HG02642 (cell line): ENCODE measurements at regions not wholly inside any gene's neighbourhood (a gene's known extent, or its start where the extent isn't known, plus 50 kb on each side); places are given as distances from the start of the nearest gene placed in this dataset.
"Not testable (repeated sequence)": the region's sequence is repeated elsewhere in the genome, so short reads cannot be mapped to it uniquely, and the experiment has no call there.

Experiments
- ATAC-seq: cut with Tn5 transposase; IDR thresholded peaks from one replicate; pipeline ENCODE4 v1.9.1; 2021; ENCODE audit warnings: mild to moderate bottlenecking; ENCODE audit not compliant: unreplicated experiment, poor library complexity

DNA sequence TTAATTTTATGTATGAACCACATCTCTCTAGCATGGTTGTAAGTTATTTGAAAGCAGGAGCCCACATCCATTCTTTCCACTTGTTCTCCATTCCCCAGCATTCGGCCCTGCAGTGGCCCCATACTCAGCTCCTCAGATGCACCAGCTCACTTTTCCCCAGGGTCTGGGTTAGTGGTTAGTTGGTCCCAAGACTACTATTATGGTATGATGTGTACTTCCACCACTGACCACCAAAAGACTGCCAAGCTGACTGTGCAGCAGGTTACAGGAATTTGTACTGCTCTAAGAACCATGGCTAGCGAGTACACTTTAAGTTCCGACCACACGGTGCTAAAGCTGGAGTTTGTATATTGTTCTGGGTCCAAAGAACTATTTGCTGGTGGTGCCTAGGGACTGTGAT, 413.6 kb upstream of the TCF4 start:
- ATAC-seq, result no peak

DNA sequence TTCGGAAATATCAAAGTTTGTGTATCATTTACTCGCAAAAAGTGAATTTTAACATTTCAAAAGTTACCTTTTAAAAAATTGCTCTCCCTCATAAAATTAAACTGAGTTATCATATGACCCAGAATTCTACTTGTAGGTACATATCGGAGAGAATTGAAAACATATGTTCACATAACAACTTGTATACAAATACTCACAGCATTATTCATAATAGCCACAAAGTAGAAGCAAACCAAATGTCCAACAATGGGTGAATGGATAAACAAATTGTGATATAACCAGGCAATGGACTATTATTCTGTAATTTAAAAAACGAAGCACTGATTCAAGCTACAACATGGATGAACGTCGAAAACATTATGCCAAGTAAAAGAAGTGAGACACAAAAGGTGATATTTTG, 412.0 kb upstream of the TCF4 start:
- ATAC-seq, result no peak

DNA sequence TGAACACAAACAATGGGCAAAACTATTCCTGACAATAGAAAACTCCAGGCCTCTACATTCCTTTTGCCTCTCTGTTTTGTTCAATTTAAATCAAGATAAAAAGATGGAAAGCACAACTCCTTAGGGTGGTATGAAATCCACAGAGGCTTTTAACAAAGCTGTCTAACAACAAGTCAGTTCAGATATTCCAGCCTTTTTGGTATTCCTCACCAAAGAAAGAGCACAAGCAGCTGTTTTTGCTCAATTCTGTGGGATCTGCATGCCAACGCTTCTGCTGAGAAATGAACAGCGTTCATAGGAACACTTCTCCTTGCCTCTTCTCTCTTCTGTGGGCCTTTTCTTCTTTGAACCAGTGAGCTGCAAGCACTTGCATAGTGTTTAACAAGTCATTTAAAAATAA, 411.6 kb upstream of the TCF4 start:
- ATAC-seq, result no peak

DNA sequence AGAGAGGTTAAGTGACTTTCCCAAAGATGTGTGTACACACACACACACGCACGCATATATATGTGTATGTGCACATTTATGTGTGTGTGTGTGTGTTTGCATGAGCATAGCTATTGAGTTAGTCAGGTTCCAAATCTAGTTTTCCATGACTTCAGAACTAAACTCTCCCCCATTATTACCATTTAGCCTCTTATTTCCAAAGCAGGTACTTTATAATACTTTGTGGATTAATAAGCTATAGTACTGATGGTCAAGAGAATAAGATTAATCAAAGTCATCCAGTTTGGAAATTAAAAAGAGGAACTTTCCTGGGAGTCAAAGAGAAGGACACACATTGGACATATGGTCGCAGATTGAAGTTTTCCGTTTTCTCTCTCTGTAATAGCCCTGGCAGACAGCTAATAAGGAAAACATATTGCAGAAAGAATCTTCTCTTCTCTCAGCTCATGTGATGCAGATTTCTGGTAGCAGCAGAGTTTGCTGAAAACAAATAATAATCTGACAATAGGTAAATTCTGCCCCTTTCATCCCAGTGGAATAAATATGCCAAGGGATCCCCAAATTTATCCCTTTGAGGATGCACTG, 410.9 kb upstream of the TCF4 start:
- no peak for ATAC-seq

DNA sequence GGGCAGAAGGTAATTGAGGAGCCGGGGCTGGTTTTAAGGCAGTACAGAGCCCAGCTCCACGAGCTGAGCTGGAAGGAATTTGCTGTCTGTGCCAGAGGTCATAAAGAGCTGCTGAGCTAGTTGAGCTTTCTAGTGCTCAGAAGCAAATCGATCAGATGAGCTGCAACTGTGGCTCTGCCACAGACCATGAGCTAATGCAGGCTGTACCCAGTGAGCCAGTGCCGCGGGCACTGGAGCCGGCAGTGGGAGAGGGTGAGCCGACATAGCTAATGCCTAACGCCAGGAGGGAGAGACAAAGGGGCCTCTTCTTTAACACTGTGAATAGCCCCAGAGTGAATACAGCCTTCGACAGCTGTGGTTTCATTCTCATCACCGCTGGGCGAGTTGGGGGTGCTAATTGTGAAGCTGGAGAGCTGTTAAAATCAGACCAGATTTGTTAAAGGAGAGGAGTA, 410.1 kb upstream of the TCF4 start:
- no peak for ATAC-seq

DNA sequence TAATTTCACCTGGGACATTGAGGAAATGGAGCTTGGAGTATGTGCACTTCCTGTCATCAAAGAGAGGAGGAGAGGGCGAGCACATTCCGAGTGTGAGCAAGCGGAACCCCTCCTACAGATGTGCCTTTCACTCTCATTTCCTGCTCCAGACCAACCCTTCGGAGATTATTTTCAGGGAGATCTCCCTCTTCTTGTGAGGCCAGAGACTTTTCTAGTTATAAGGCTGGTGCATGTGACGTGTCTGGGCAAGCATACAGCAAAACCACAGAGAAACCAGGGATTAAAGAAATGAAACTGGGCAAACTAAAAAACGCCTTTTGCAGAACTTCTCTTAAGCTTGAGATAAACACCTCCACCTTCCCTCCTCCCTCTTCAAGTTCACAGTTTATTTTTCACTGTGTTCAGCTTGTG, 409.2 kb upstream of the TCF4 start:
- ATAC-seq, result no peak

DNA sequence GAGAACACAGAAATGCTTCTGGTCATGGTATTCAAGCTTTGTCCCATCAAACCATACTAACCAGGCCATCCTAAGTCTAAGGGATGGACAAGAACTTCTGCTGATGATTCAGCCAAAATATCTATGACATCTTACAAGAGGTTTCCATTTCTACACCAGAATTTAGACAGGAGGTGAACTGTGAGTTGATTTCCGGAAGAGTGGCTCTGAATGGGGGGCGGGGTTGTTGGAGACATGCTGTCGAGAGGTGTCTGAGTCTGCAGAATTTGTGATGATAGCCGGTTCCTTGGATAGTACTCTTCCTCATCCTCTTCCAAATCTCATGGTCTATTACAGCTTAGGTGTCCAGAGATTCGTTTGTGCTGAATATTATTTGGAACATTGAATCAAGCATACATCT, 408.7 kb upstream of the TCF4 start:
- ATAC-seq, result no peak

DNA sequence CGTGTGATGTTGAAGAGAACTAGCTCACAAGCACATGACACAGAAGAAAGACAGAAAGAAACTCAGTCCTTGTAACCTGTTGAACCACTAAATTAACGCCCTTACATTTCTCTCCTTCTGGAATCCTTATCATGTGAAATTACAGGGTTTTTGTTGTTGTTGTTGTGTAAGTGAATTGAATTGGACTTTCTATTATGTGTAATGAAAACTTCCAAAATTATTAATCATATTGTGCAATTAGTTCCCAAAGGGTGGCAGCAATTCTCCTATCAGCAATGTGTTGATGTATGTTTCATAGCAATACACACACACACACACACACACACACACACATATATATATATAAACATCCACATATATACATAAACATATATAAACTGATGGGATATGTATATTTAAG, 402.2 kb upstream of the TCF4 start:
- no peak for ATAC-seq

DNA sequence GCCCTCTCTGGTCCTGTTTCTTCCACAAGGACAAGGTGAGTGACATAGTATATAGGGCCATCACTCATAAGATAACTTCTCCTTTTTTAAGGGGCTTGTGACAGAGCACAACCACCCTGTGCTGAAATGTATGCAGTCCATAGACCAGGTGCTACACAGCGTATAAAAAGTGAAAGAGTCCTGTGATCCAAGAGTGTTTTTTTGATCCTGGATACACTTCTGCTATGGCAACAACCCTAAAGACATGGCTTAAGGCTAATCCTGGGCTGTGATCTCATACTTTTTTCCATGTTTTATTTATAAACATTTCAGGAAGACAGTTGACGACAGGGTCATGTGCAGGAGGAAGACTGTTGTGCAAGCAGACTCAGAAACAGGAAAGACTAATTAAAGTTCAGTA, 400.5 kb upstream of the TCF4 start:
- ATAC-seq, result no peak

DNA sequence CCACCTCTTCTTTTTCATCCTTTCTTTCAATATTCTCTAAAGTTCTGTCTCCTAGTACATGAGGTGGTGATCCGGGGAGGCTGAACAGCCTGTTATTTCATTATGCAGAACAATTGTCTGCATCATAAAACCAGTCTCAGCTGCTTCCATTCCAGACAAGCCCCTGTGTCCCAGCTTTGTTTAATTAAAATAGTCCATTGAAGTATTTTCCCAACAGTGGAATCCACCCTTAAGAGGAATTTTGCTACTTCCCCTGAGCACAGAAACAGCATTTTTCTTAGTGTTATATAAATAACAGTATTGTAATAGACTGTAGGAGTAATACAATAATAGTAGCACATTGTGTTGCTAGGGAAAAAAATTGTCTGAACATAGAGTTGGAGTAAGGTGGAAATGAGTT, 395.4 kb upstream of the TCF4 start:
- no peak for ATAC-seq

DNA sequence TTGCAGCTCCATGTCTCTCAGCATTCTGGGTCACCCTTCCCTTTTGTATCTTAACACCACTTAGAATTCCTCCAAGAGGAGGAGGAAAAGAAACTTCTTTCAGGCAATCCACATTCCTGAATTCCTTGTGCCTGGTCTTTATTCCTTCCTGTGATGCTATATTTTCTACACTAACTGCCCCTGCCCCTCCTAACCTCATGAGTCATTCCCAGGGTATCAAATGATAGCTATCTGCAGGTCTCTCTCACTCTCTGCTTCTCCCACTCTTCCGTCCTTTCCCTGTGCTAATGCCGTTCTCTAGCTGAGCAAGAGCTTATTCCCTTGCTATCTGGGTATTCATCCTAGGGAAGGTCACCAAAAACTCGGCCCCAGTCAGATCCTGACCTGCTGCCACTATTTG, 395.0 kb upstream of the TCF4 start:
- ATAC-seq, result no peak

DNA sequence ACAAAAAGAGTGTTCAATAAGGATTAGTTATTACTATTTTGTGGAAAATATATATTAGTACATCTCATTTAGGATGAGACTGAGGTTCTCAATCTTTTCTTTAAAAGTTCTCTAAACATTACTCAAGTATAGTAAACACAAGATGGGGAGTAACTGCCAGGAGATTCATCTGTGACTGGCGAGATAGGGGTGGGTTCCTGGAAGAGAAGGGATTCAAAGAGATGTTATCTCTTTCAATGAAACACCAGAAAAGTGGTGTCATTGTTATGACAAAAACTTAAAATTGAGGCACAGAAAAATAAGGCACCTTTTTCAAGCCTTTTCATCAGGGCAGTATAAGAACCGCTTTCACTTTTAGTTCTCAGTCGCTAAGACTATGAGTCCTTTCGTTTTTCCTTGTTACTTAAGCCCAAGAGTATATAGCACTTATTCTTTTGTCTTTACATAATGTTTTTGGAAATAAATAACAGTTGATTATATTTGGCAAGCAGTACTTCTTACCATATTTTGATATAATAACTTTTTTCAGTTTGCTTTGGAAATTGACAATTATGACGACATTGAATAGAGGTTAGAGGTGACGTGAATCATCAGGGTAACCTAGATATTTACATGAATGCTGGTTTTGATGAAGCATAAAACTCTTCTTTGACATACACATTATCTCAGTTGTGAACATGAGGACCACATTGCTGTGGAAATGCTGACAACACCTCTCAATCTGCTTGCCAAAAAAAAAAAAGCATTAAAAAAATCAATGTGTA, 393.9 kb upstream of the TCF4 start:
- no peak for ATAC-seq

DNA sequence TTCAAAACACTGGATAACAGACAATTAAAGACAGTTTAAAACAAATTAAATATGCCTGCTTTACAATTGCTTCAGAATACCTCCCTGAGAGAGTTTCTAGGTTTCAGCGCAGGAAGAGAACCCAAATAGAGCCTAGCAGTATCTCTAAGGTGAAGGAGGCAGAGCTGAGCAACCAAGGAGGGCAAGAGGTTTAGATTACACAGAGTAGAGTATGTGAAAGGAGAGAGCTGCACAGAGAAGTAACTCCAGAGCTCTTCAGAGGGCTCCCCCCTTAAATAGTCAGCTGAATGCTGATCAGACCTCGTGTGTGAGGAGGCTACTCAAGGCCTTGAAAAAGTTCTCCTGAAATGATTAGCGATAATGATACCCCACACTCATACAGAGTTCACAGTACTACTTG, 386.5 kb upstream of the TCF4 start:
- no peak for ATAC-seq

DNA sequence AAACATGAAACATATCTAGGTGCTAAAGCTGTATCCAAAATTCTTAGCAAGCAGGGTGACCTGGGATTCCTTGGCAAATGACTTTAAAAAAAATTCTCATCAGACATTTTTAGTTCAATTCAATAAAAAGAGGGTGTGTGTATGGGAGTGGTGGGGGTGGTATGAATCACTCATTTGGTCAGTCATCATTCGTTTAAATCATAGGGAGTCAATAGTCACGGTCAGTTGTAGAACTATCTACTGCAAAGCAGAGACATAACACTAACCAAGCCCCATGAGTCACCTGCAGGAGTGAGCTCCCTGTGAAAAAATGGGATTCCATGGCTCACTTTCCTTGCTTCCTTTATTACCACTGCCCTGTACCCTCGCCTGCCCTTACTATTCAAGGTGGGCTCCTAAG, 380.6 kb upstream of the TCF4 start:
- ATAC-seq, result no peak

DNA sequence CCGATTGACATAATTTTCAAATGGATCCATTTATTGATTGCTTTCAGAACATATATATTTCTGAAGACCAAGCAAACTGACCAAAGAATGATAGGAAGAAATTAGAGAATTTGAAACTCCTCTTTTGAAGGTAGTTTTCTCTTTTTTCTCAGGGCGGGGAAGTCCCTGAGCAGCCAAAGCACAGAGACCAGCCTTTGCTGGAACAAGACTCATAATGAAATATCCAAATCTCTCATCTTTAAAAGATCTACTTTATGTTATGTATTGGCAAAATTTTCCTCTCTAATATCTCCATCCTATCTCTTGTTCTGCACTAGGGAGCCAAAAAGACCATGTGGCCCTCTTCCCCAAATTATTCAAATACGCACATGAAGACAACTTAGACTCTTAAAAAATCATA, 379.0 kb upstream of the TCF4 start:
- ATAC-seq, result no peak

DNA sequence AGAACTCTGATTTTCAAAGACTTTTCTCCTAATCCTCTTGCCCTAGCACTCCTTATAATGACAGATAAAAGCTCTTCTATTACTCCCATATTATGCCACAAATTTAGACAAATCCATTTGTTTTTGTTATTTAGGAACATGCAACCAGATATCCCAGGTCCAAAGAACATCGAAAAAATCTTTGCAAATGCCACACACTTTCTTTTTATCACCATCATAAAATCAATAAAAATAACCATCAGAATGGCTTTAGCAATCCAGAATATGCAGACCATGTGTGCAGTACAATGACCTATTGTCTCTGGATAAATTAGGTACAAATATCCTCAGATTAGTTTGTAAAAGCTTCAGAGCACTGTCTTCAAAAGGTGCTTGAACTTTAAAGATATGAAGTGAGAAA, 376.2 kb upstream of the TCF4 start:
- ATAC-seq, result no peak

DNA sequence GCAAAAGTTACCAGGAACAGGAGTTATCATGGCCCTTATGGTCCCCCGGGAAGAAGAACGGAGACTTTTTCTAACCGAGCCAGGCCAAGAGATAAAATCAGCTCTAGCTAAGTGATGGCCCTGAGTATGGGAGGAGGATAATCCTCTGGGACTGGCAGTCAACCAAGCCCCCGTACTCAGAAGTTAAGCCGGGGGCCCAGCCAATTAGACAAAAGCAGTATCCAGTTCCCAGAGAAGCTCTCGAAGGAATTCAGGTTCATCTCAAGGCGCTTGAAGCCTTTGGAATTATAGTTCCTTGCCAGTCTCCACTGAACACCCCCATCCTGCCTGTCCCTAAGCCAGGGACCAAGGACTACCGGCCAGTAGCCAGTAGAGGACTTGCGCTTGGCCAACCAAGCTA, 365.3 kb upstream of the TCF4 start:
- no peak for ATAC-seq

DNA sequence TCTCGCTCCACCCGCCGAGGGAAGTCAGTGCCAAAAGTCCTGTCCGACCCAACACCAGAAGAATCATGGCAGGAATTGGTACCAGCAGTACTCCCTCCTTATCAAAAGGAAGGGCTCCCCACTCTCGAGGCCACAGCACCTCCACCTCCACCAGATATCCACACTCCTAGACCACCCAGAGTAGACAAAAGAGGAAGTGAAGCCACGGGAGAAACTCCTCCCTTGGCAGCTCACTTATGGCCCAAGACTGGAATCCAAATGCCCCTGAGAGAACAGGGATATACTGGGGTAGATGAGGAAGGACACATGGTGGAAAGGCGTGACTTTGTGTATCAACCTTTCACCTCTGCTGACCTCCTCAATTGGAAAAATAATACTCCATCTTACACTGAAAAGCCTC, 363.7 kb upstream of the TCF4 start:
- not testable (repeated sequence) for ATAC-seq

DNA sequence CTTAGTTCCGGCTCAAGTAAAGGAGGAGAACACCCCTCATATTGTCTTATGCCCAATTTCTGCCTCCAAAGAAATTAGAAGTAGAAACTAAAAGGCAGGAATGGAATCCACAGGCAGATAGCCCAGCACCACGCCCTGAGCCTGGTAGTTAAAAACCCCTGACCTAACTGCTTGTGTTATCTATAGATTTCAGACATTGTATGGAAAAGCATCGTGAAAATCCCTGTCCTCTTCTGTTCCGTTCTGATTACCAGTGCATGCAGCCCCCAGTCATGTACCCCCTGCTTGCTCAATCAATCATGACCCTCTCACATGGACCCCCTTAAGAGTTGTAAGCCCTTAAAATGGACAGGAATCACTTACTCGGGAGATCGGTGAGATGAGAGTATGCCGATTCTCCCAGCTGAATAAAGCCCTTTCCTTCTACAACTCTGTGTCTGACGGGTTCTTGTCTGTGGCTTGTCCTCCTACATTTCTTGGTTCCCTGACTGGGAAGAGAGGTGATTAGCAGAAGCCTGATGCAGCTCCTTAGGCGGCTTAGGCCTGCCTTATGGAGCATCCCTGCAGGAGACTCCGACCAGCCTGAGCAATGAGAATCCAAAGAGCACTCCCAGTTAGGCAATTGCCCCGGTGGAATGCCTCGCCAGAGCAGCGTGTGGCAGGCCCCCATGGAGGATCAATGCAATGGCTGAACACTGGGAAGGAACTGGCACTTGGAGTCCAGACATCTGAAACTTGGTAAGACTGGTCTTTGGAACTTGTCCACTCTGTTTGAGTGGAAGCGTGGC, 362.6 kb upstream of the TCF4 start:
- no peak for ATAC-seq

DNA sequence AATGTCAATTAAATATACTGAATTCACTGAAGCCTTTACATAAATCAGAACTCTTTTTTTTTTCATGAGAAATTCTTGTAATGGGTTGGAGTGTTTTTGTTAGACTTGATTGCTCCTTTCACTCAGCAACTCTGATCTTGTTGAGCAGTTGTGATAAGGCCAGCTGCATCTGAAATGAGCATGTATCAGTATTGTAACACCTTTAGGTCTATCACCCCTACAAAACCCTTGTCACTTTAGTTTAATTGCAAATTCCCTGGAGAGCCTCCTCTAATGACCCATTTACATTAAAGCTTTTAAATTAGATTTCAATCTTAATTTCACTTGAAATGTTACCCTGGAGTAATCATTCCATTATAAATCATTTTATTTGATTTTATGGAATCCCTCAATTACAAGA, 346.8 kb upstream of the TCF4 start:
- no peak for ATAC-seq

DNA sequence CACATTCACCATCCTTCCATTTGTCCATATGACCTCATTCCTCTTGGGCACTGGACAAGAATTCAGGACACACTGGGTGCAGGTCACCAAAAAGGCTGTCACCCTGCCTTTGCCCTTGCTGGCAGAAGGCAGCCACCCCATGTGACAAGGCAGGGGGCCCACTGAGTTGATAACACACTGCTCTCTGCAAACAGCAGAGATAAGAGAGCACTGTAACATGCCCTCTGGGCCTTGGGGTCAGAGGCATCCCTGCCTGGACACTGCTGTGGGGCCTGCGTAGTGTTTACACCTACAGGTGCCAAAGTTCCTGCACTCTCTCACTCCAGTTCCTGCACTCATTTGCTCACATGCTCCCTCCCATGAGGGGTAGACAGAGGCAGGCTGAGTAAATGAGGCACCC, 344.7 kb upstream of the TCF4 start:
- ATAC-seq, result no peak

DNA sequence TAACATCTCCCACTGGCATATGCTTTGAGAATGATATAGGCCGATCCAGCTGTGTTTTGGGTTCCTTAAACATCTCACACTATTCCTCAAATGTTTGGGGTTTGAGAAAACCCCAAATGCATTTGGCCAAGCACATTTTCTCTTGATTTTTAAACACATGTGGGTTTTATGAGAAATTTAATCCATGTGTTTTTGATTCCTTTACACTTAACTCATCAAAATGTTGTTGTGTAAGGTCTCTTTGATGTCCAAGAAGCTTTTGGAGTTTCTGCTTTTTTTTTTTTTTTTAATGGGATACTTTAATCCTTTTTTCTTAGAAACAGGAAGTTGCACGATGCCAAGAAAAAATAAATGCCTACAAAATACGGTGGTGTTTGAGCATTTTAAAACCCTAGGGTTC, 339.8 kb upstream of the TCF4 start:
- ATAC-seq, result no peak
